Left lung (tissue), 4 donors: ENCODE measurements at regions not wholly inside any gene's neighbourhood (a gene's known extent, or its start where the extent isn't known, plus 50 kb on each side); places are given as distances from the start of the nearest gene placed in this dataset.
A peak's percentile ranks its signal among the peaks of the same experiment; 100 is the strongest.
"Not testable (repeated sequence)": the region's sequence is repeated elsewhere in the genome, so short reads cannot be mapped to it uniquely, and the experiment has no call there.

Experiments used
- ATAC-seq: fragments of 200-7000 bp; cut with Tn5 transposase; one replicate; pipeline ENCODE4 v1.9.1; 2020; ENCODE audit warnings: moderate library complexity
- DNase-seq, 4 donors: peaks; one replicate each; pipeline ENCODE4 v3.0.0-alpha.2; 2013 to 2020
- H3K27ac ChIP-seq, 2 donors: fragments of 200-600 bp; sonication (generic) in 1 of 2; one replicate each; pipeline versions ENCODE4 v1.5.0 to v1.8.0; 2020 to 2021
- H3K27me3 ChIP-seq, 2 donors: fragments of 200-600 bp; sonication (generic) in 1 of 2; one replicate each; pipeline versions ENCODE4 v1.5.0 to v1.8.0; 2020 to 2021
- H3K36me3 ChIP-seq, 2 donors: fragments of 200-600 bp; sonication (generic) in 1 of 2; one replicate each; pipeline versions ENCODE4 v1.5.0 to v1.8.0; 2020 to 2021
- H3K4me1 ChIP-seq, 2 donors: fragments of 200-600 bp; one replicate each; pipeline ENCODE4 v1.8.0; 2021
- H3K4me3 ChIP-seq, 2 donors: fragments of 200-600 bp; sonication (generic) in 1 of 2; one replicate each; pipeline versions ENCODE4 v1.5.0 to v1.8.0; 2020 to 2021; ENCODE audit warnings: mild to moderate bottlenecking in 1 of 2
- H3K9me3 ChIP-seq, 2 donors: fragments of 200-600 bp; sonication (generic) in 1 of 2; one replicate each; pipeline versions ENCODE4 v1.5.0 to v1.8.0; 2020 to 2021
- CTCF ChIP-seq, 2 donors: fragments of 200-600 bp; sonication (generic) in 1 of 2; IDR thresholded peaks; one replicate each; pipeline versions ENCODE4 v1.5.0 to v1.8.0; 2021; ENCODE audit warnings: antibody characterized with exemption in 2 of 2
- intact Hi-C, 2 donors: fragments of 100-400 bp; cut with DNase I; formaldehyde crosslinking; loops; one replicate each; pipeline versions ENCODE4 v1.11.2 to v1.14.2; 2022
- donor health status: DM: no; HTN: yes; CAD: no.
- donor health status: DM: no; HTN: no; CAD: no.

DNA sequence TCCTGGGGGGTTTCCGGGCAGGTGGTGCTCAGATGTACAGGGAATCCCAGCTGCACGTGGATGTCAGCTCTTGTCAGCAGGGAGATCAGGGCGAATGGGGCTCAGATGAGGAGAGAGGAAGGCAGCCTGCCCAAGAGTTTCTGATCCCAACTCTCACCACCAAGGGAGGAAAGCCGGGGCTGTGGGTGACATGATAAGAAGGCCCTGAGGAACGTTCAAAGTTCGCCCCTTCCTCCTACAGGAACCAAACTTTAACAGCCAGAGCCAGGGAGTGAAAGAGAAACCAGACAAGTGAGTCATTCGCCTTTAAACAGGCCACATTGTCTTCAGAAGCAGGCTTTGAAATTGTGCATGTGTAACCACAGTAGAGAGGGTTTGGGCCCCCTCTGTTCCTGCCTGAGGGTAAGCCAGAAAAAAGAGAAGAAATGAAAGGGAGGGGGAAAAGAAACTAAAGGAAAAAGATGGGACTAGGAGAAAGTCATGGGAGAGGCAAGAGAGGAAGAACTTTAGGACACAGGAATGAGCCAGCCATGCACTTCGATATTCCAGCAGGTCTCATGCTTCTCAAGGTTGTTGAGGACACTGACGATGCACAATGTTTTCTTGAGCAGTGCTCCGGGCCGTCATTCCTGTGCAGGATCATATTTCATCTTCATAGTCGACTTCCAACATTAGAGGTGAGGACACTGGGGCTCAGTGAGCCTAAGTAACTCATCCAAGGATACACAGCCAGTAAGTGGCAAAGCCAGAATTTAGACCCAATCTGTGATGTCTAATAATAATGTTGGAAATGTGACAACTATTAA, 691.4 kb upstream of the TBX3 start:
- H3K9me3 ChIP-seq, result peaks cover 0 to 5% of the 10 kb centered on the region in 2 donors
- DNase-seq (no peak), ATAC-seq (peak; percentile 44)
- no peak overlapping the region for H3K27ac ChIP-seq
- no peaks in the 10 kb centered on the region for H3K36me3 ChIP-seq
- H3K4me1 ChIP-seq, result no peaks in the 10 kb centered on the region
- intact Hi-C loops, result no loop called here
- no peaks in the 10 kb centered on the region for H3K27me3 ChIP-seq
- TF ChIP-seq CTCF (IDR thresholded peaks at IDR 0.05), result no peak
- H3K4me3 ChIP-seq, result no peak overlapping the region

DNA sequence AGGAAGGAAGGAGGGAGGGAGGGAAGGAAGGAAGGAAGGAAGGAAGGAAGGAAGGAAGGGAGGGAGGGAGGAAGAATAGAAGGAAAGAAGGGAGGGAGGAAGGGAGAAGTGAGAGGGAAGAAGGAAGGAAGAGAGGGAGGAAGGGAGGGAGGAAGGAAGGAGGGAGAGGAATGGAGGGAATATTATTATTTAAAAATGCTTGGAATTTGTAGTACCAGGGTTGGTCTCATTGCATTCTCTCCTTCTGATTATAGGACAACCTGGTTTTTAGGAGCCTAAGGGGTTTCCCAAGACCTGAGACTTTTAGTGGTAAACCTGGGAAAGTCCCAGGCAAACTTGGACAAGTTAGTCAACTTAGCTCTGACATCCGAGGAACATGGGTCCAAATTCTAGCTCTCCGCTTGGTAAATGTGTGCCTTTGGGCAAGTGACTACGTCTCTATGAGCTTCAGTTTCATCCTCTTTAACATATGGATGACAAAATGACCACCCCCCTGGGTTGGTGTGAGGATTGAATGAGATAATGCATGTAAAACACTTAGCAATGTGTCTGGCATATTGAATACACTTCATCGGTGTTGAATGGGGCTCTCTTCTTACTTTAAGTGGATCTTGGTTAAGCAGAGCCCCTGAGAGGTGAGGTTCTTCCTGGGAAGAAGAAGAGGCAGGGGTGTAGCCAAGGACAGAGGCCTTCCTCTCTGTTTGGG, 690.7 kb upstream of the TBX3 start:
- ATAC-seq, result no peak

GRCh38 chr12:115371711-115372110, 687.7 kb upstream of the TBX3 start:
- Histone ChIP-seq H3K4me3 (no peak overlapping the region), H3K36me3 (no peaks in the 10 kb centered on the region), H3K9me3 (peaks cover 0 to 5% of the 10 kb centered on the region in 2 donors), H3K4me1 (no peaks in the 10 kb centered on the region), H3K27me3 (no peaks in the 10 kb centered on the region), H3K27ac (no peak overlapping the region)
- no peak for ATAC-seq
- intact Hi-C loops, result no loop called here
- no peak for DNase-seq
- no peak for TF ChIP-seq CTCF (IDR thresholded peaks at IDR 0.05)

More for the DNA sequence above, 690.7 kb upstream of the TBX3 start:
- Histone ChIP-seq H3K4me3 (no peak overlapping the region), H3K27ac (no peak overlapping the region), H3K9me3 (peaks cover 0 to 5% of the 10 kb centered on the region in 2 donors), H3K4me1 (no peaks in the 10 kb centered on the region), H3K36me3 (no peaks in the 10 kb centered on the region), H3K27me3 (no peaks in the 10 kb centered on the region)
- TF ChIP-seq CTCF (IDR thresholded peaks at IDR 0.05), result no peak
- no peak for DNase-seq
- intact Hi-C loops, result no loop called here

DNA sequence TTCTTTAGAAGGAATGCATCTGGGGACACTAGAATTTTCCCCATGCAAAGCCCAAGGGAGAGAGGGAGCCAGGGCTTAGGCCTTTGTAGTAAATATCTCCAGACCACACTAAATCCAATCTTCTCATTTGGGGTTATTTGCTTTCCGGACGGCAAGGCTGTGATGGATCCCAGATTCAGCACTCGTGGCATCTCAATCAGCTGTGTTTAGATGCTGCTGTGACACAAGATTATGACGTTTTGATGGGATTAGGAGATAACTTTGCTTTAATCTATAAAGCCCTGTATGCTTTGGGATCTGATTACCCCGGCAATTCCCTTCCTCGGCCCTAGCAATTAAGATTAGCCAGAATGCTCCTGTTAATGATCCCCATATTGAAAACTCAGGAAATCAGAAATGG, 686.7 kb upstream of the TBX3 start:
- TF ChIP-seq CTCF (IDR thresholded peaks at IDR 0.05), result no peak
- H3K9me3 ChIP-seq, result peaks cover 0 to 5% of the 10 kb centered on the region in 2 donors
- no peak overlapping the region for H3K27ac ChIP-seq
- H3K4me3 ChIP-seq, result no peak overlapping the region
- intact Hi-C loops, result no loop called here
- ATAC-seq, result no peak
- no peaks in the 10 kb centered on the region for H3K27me3 ChIP-seq
- H3K36me3 ChIP-seq, result no peaks in the 10 kb centered on the region
- H3K4me1 ChIP-seq, result no peaks in the 10 kb centered on the region
- no peak for DNase-seq

DNA sequence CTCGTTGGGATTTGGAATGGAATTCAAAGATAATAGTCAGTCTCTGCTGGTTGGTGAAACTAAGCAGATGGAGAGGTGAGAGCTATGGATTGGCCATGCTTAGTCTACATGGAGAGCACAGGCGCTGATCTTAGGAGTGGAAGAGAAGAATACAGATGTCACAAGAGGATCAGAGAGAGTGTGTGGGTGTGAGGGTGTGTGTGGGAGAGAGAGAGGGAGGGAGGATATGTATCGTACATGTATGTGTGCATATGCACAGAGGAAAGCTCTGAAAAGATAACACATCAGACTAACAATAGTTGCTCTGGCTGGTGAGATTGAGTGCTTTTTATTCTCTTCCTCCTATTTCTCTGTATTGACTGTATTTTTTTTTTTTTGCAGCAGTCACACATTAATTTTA, 686.2 kb upstream of the TBX3 start:
- no peak for TF ChIP-seq CTCF (IDR thresholded peaks at IDR 0.05)
- intact Hi-C loops, result no loop called here
- no peak overlapping the region for H3K4me3 ChIP-seq
- no peaks in the 10 kb centered on the region for H3K36me3 ChIP-seq
- H3K27me3 ChIP-seq, result no peaks in the 10 kb centered on the region
- H3K9me3 ChIP-seq, result peaks cover 0 to 5% of the 10 kb centered on the region in 2 donors
- no peak for ATAC-seq
- DNase-seq, result no peak
- H3K4me1 ChIP-seq, result no peaks in the 10 kb centered on the region
- no peak overlapping the region for H3K27ac ChIP-seq

DNA sequence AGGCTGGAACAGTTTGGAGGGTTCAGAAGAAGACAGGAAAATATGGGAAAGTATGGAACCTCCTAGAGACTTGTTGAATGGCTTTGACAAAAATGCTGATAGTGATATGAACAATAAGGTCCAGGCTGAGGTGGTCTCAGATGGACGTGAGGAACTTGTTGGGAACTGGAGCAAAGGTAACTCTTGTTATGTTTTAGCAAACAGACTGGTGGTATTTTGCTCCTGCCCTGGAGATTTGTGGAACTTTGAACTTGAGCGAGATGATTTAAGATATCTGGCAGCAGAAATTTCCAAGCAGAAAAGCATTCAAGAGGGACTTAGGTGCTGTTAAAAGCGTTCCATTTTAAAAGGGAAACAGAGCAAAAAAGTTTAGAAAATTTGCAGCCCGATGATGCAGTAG, 682.3 kb upstream of the TBX3 start:
- DNase-seq, intact Hi-C loops, H3K27ac ChIP-seq, H3K27me3 ChIP-seq, H3K4me1 ChIP-seq, ATAC-seq, H3K4me3 ChIP-seq, H3K36me3 ChIP-seq, H3K9me3 ChIP-seq: not testable (repeated sequence)

- H3K9me3 ChIP-seq, H3K27ac ChIP-seq, H3K27me3 ChIP-seq, intact Hi-C loops, ATAC-seq, H3K4me1 ChIP-seq, H3K4me3 ChIP-seq, H3K36me3 ChIP-seq, DNase-seq: not testable (repeated sequence)
Measured at GRCh38 chr12:115365765-115366164, 681.8 kb upstream of the TBX3 start.
